SK-N-SH (cell line): ENCODE measurements at regions not wholly inside any gene's neighbourhood (a gene's known extent, or its start where the extent isn't known, plus 50 kb on each side); places are given as distances from the start of the nearest gene placed in this dataset.

Source experiments
- CTCF ChIA-PET: fragments of 300-600, 350-600 bp; formaldehyde crosslinking; extraction: SDS; loops from one replicate; lab custom pipeline; 2021; lab: Yijun Ruan, JAX
- POLR2A ChIA-PET: fragments of 350-600 bp; sonication (Branson Sonifier 250); formaldehyde crosslinking; extraction: SDS; loops from one replicate; lab custom pipeline; 2020; ENCODE audit warnings: antibody characterized with exemption, inconsistent platforms; lab: Yijun Ruan, JAX
- DNase-seq: peaks from one replicate; pipeline ENCODE4 v3.0.0; 2012
- H2AFZ ChIP-seq: fragments of 200-600 bp; sonication (generic); 2 replicates; pipeline ENCODE4 v1.8.1; 2016; ENCODE audit warnings: antibody characterized with exemption, mild to moderate bottlenecking, low read depth
- H3F3A ChIP-seq: fragments of 200-600 bp; sonication (generic); replicated peaks from 2 replicates; pipeline ENCODE3; 2016; ENCODE audit warnings: antibody characterized with exemption, mild to moderate bottlenecking; ENCODE audit not compliant: insufficient read depth
- H3K27ac ChIP-seq, 2 experiments: fragments of 200-500 bp in 1 of 2; fragments of 200-600 bp in 1 of 2; sonication (Bioruptor generic) in 1 of 2; sonication (generic), shearing (Covaris generic) in 1 of 2; 2 replicates each; pipeline versions ENCODE4 v1.5.1 to v1.6.1; 2014 to 2016; ENCODE audit warnings: low read depth in 2 of 2, inconsistent platforms in 1 of 2, low read length in 1 of 2, mild to moderate bottlenecking in 1 of 2, mixed read lengths in 1 of 2
- H3K27me3 ChIP-seq: fragments of 200-600 bp; sonication (generic), shearing (Covaris generic); 2 replicates; pipeline ENCODE4 v1.6.1; 2016; ENCODE audit warnings: mixed run types; ENCODE audit not compliant: insufficient read depth
- H3K36me3 ChIP-seq, 2 experiments: fragments of 200-500 bp in 1 of 2; fragments of 200-600 bp in 1 of 2; sonication (Bioruptor generic) in 1 of 2; sonication (generic) in 1 of 2; replicated peaks in 1 of 2; 2 replicates each; pipeline versions ENCODE3 to v1.5.1; 2014 to 2016; ENCODE audit warnings: low read length in 1 of 2, mild to moderate bottlenecking in 1 of 2; ENCODE audit not compliant: insufficient read depth in 2 of 2, control insufficient read depth in 1 of 2
- H3K4me1 ChIP-seq, 2 experiments: fragments of 200-500 bp in 1 of 2; fragments of 200-600 bp in 1 of 2; sonication (Bioruptor generic) in 1 of 2; sonication (generic), shearing (Covaris generic) in 1 of 2; 2 replicates each; pipeline versions ENCODE4 v1.5.1 to v1.6.1; 2014 to 2016; ENCODE audit warnings: low read depth in 1 of 2, low read length in 1 of 2, mixed run types in 1 of 2; ENCODE audit not compliant: insufficient read depth in 2 of 2, control insufficient read depth in 1 of 2
- H3K4me2 ChIP-seq: fragments of 200-600 bp; sonication (generic), shearing (Covaris generic); 2 replicates; pipeline ENCODE4 v1.6.1; 2017; ENCODE audit warnings: mixed run types
- H3K4me3 ChIP-seq, 2 experiments: fragments of 200-500 bp in 1 of 2; fragments of 200-600 bp in 1 of 2; sonication (Bioruptor generic) in 1 of 2; sonication (generic), shearing (Covaris generic) in 1 of 2; 2 replicates each; pipeline versions ENCODE4 v1.5.1 to v1.8.1; 2014 to 2016; ENCODE audit warnings: low read depth in 2 of 2, inconsistent platforms in 1 of 2, low read length in 1 of 2, mild to moderate bottlenecking in 1 of 2, mixed read lengths in 1 of 2, moderate library complexity in 1 of 2
- H3K79me2 ChIP-seq: fragments of 200-600 bp; sonication (generic); 2 replicates; pipeline ENCODE4 v1.8.1; 2017; ENCODE audit warnings: mild to moderate bottlenecking; ENCODE audit not compliant: insufficient read depth
- H3K9ac ChIP-seq: fragments of 200-600 bp; sonication (generic); 2 replicates; pipeline ENCODE4 v1.6.1; 2017; ENCODE audit warnings: mixed run types
- H3K9me2 ChIP-seq: fragments of 200-600 bp; sonication (generic); 2 replicates; pipeline ENCODE4 v1.6.1; 2017; ENCODE audit warnings: mixed run types
- H3K9me3 ChIP-seq: fragments of 200-600 bp; sonication (generic); 2 replicates; pipeline ENCODE4 v1.6.1; 2017; ENCODE audit warnings: mixed run types, mild to moderate bottlenecking, moderate library complexity
- H4K20me1 ChIP-seq: fragments of 200-600 bp; sonication (generic); 2 replicates; pipeline ENCODE4 v1.6.1; 2017; ENCODE audit warnings: mild to moderate bottlenecking, mixed run types; ENCODE audit not compliant: insufficient read depth
- CTCF ChIP-seq: fragments of 200-600 bp; sonication (generic); IDR thresholded peaks from 2 replicates; pipeline ENCODE4 v1.6.1; 2017; ENCODE audit warnings: antibody characterized with exemption, mild to moderate bottlenecking, moderate library complexity
- EZH2phosphoT487 ChIP-seq: fragments of 200-600 bp; sonication (generic); IDR thresholded peaks from 2 replicates; pipeline ENCODE4 v1.6.1; 2017; ENCODE audit warnings: low read depth, mixed run types, mild to moderate bottlenecking, antibody characterized with exemption, moderate library complexity, borderline replicate concordance
- FOSL2 ChIP-seq: IDR thresholded peaks from 2 replicates; pipeline ENCODE4 v1.4.0; 2012; ENCODE audit warnings: low read depth, mild to moderate bottlenecking, moderate library complexity, borderline replicate concordance
- GATA2 ChIP-seq: sonication (generic); formaldehyde crosslinking; IDR thresholded peaks from 2 replicates; pipeline ENCODE4 v1.5.0; 2020; ENCODE audit warnings: mild to moderate bottlenecking, missing genetic modification reagents
- IRF3 ChIP-seq: fragments of 150-350 bp; IDR thresholded peaks from 2 replicates; pipeline ENCODE4 v1.6.1; 2016; ENCODE audit warnings: mild to moderate bottlenecking, low read depth, low read length
- JUND ChIP-seq: IDR thresholded peaks from 2 replicates; pipeline ENCODE4 v1.4.0; 2012
- MAX ChIP-seq: IDR thresholded peaks from 2 replicates; pipeline ENCODE4 v1.4.0; 2012; ENCODE audit warnings: low read depth
- MEF2A ChIP-seq: IDR thresholded peaks from 2 replicates; pipeline ENCODE4 v1.4.0; 2012; ENCODE audit warnings: low read depth, borderline replicate concordance
- MXI1 ChIP-seq: IDR thresholded peaks from 2 replicates; pipeline ENCODE4 v1.6.1; 2012; ENCODE audit warnings: mild to moderate bottlenecking, low read depth, low read length, improper control_type of control experiment
- NRF1 ChIP-seq: IDR thresholded peaks from 2 replicates; pipeline ENCODE4 v1.6.1; 2012; ENCODE audit warnings: low read depth, mild to moderate bottlenecking, low read length
- RFX5 ChIP-seq: IDR thresholded peaks from 2 replicates; pipeline ENCODE4 v1.6.1; 2012; ENCODE audit warnings: mild to moderate bottlenecking, improper control_type of control experiment, low read length
- RXRA ChIP-seq: IDR thresholded peaks from 2 replicates; pipeline ENCODE4 v1.4.0; 2012; ENCODE audit warnings: low read depth, mild to moderate bottlenecking, borderline replicate concordance
- SIN3A ChIP-seq: IDR thresholded peaks from 2 replicates; pipeline ENCODE4 v1.6.1; 2012; ENCODE audit warnings: low read depth, mild to moderate bottlenecking, low read length, moderate library complexity, borderline replicate concordance
- TAF1 ChIP-seq: IDR thresholded peaks from 2 replicates; pipeline ENCODE4 v1.6.1; 2012; ENCODE audit warnings: low read depth, mild to moderate bottlenecking, low read length, moderate library complexity, borderline replicate concordance
- TCF12 ChIP-seq: IDR thresholded peaks from 2 replicates; pipeline ENCODE4 v1.4.0; 2012
- TEAD4 ChIP-seq: IDR thresholded peaks from 2 replicates; pipeline ENCODE4 v1.4.0; 2012; ENCODE audit warnings: mild to moderate bottlenecking, borderline replicate concordance; ENCODE audit not compliant: insufficient read depth
- USF1 ChIP-seq: IDR thresholded peaks from 2 replicates; pipeline ENCODE4 v1.4.0; 2012; ENCODE audit warnings: low read depth, borderline replicate concordance
- USF2 ChIP-seq: fragments of 150-350 bp; IDR thresholded peaks from 2 replicates; pipeline ENCODE4 v1.6.1; 2017; ENCODE audit warnings: antibody characterized with exemption, low read length, low read depth, borderline replicate concordance
- YY1 ChIP-seq: IDR thresholded peaks from 2 replicates; pipeline ENCODE4 v1.4.0; 2012; ENCODE audit warnings: low read depth, mild to moderate bottlenecking
- ZBTB33 ChIP-seq: IDR thresholded peaks from 2 replicates; pipeline ENCODE4 v1.4.0; 2012; ENCODE audit warnings: low read depth, borderline replicate concordance
- WGBS: methylation state at CpG from one replicate; pipeline ENCODE4 v1.1.6; 2017; ENCODE audit warnings: low lambda C conversion rate; 5-methylcytosine and 5-hydroxymethylcytosine counted together

GRCh38 chr3:102735311-102735710 lies 300.5 kb downstream of the ZPLD1 start (continued):
- TF ChIP-seq MAX, result no peak
- TF ChIP-seq USF2, result no peak
- TF ChIP-seq RFX5, result no peak
- TF ChIP-seq YY1, result no peak
- no peak for TF ChIP-seq IRF3
- TF ChIP-seq, all 33 proteins: peak for 0

GRCh38 chr3:102736288-102736974 lies 301.6 kb downstream of the ZPLD1 start:
- CTCF ChIA-PET, result interaction anchor here (1.6 kb wide), 1 partner anchor 9 kb away, joined by 4 read pairs; no protein-coding TSS in a partner anchor
- H3K9me2 ChIP-seq, result no peaks in the 10 kb centered on the region

More at GRCh38 chr3:102736288-102736974, 301.6 kb downstream of the ZPLD1 start:
- no peaks in the 10 kb centered on the region for H4K20me1 ChIP-seq
- peaks cover 0 to 8% of the 10 kb centered on the region in 2 experiments; a peak in 2 of 4 replicates for H3K4me1 ChIP-seq
- no peaks in the 10 kb centered on the region for H3K36me3 ChIP-seq
- no peak overlapping the region for H2AFZ ChIP-seq
- no peak overlapping the region for H3K9ac ChIP-seq
- 62% methylated on average over 6 of the region's 8 CpGs for WGBS
- H3K9me3 ChIP-seq, result no peaks in the 10 kb centered on the region
- H3K27ac ChIP-seq, result no peak overlapping the region
- H3F3A ChIP-seq, result peaks cover 5% of the 10 kb centered on the region
- POLR2A ChIA-PET, result no interaction called here
- H3K4me2 ChIP-seq, result no peak overlapping the region
- H3K79me2 ChIP-seq, result no peaks in the 10 kb centered on the region
- TF ChIP-seq TCF12 (no peak), ZBTB33 (no peak), TEAD4 (no peak), TAF1 (no peak), YY1 (no peak), MXI1 (no peak), USF1 (no peak), GATA2 (CRISPR knock-in tag) (no peak), MEF2A (no peak), JUND (no peak), EZH2phosphoT487 (no peak), CTCF (no peak), FOSL2 (no peak), USF2 (no peak), SIN3A (no peak), NRF1 (no peak), RXRA (no peak)
- no peak for DNase-seq
- H3K27me3 ChIP-seq, result no peaks in the 10 kb centered on the region
- no peak overlapping the region for H3K4me3 ChIP-seq
